ENCODE measurements at regions not wholly inside any gene's neighbourhood (a gene's known extent, or its start where the extent isn't known, plus 50 kb on each side); places are given as distances from the start of the nearest gene placed in this dataset.
A peak's percentile ranks its signal among the peaks of the same experiment; 100 is the strongest.
"Not testable (repeated sequence)": the region's sequence is repeated elsewhere in the genome, so short reads cannot be mapped to it uniquely, and the experiment has no call there.

GRCh38 chr3:31321620-31322019, 211.1 kb upstream of the STT3B start:
- Histone ChIP-seq H3K27ac (no peak overlapping the region), H3K4me1 (no peaks in the 10 kb centered on the region), H3K27me3 (no peaks in the 10 kb centered on the region), H3K4me3 (no peak overlapping the region), H3K36me3 (no peaks in the 10 kb centered on the region), H3K9me3 (no peaks in the 10 kb centered on the region)
- peak in 1 of 2 donors; percentile 39 for ATAC-seq (ENCODE audit: low FRiP score in 2 of 2)
- TF ChIP-seq POLR2AphosphoS5 (IDR thresholded peaks at IDR 0.05): no peak
- no peak for TF ChIP-seq EP300 (IDR thresholded peaks at IDR 0.05)
- TF ChIP-seq POLR2A (IDR thresholded peaks at IDR 0.05): no peak
- no peak for TF ChIP-seq CTCF (IDR thresholded peaks at IDR 0.05)
- WGBS, 2 donors: 30 to 31% methylated on average over 1 of the region's 1 CpG
- peak in 1 of 2 donors; percentile 29 for DNase-seq

GRCh38 chr3:31322460-31322859, 210.3 kb upstream of the STT3B start:
- Histone ChIP-seq H3K4me3 (no peak overlapping the region), H3K9me3 (no peaks in the 10 kb centered on the region), H3K4me1 (no peaks in the 10 kb centered on the region), H3K36me3 (no peaks in the 10 kb centered on the region), H3K27ac (no peak overlapping the region), H3K27me3 (no peaks in the 10 kb centered on the region)
- TF ChIP-seq CTCF (IDR thresholded peaks at IDR 0.05) (no peak), POLR2A (IDR thresholded peaks at IDR 0.05) (no peak), EP300 (IDR thresholded peaks at IDR 0.05) (no peak), POLR2AphosphoS5 (IDR thresholded peaks at IDR 0.05) (no peak)
- no peak for ATAC-seq (ENCODE audit: low FRiP score in 2 of 2)
- no peak for DNase-seq
- WGBS, 2 donors: 81 to 87% methylated on average over 4 of the region's 4 CpGs

- DNase-seq; H3K9me3 ChIP-seq; H3K36me3 ChIP-seq; ATAC-seq (ENCODE audit: low FRiP score in 2 of 2); H3K4me1 ChIP-seq; H3K27me3 ChIP-seq; H3K27ac ChIP-seq; H3K4me3 ChIP-seq: not testable (repeated sequence)
- 74 to 80% methylated on average over 3 of the region's 3 CpGs for WGBS, 2 donors
Observed at GRCh38 chr3:31327826-31328357, 204.8 kb upstream of the STT3B start.

GRCh38 chr3:31331278-31331677, 201.4 kb upstream of the STT3B start:
- no peaks in the 10 kb centered on the region for H3K27me3 ChIP-seq
- ATAC-seq (ENCODE audit: low FRiP score in 2 of 2): no peak
- no peaks in the 10 kb centered on the region for H3K36me3 ChIP-seq
- 79 to 93% methylated on average over 3 of the region's 3 CpGs for WGBS, 2 donors
- H3K4me3 ChIP-seq: no peak overlapping the region
- no peak for DNase-seq
- H3K9me3 ChIP-seq: no peaks in the 10 kb centered on the region
- no peaks in the 10 kb centered on the region for H3K4me1 ChIP-seq
- TF ChIP-seq POLR2AphosphoS5 (IDR thresholded peaks at IDR 0.05): no peak
- no peak for TF ChIP-seq POLR2A (IDR thresholded peaks at IDR 0.05)
- no peak for TF ChIP-seq CTCF (IDR thresholded peaks at IDR 0.05)
- no peak for TF ChIP-seq EP300 (IDR thresholded peaks at IDR 0.05)
- H3K27ac ChIP-seq: no peak overlapping the region

GRCh38 chr3:31341130-31341529, 191.6 kb upstream of the STT3B start:
- DNase-seq (no peak), ATAC-seq (ENCODE audit: low FRiP score in 2 of 2) (no peak)
- no peaks in the 10 kb centered on the region for H3K36me3 ChIP-seq
- no peak overlapping the region for H3K4me3 ChIP-seq
- TF ChIP-seq CTCF (IDR thresholded peaks at IDR 0.05): no peak
- TF ChIP-seq POLR2A (IDR thresholded peaks at IDR 0.05): no peak
- TF ChIP-seq EP300 (IDR thresholded peaks at IDR 0.05): no peak
- no peak for TF ChIP-seq POLR2AphosphoS5 (IDR thresholded peaks at IDR 0.05)
- H3K27ac ChIP-seq: no peak overlapping the region
- no peaks in the 10 kb centered on the region for H3K4me1 ChIP-seq
- WGBS, 2 donors: 66 to 76% methylated on average over 2 of the region's 2 CpGs
- H3K27me3 ChIP-seq: no peaks in the 10 kb centered on the region
- no peaks in the 10 kb centered on the region for H3K9me3 ChIP-seq
